ENCODE measurements at regions not wholly inside any gene's neighbourhood (a gene's known extent, or its start where the extent isn't known, plus 50 kb on each side); places are given as distances from the start of the nearest gene placed in this dataset.

GRCh38 chr1:185373813-185374529 is 56.9 kb upstream of the IVNS1ABP start:
- no peaks in the 10 kb centered on the region for H3K36me3 ChIP-seq
- H3K9me3 ChIP-seq: no peaks in the 10 kb centered on the region
- peak overlapping the region in 2 of 12 donors; percentile 5 to 91 for H3K27ac ChIP-seq
- no peak for TF ChIP-seq CTCF (IDR thresholded peaks at IDR 0.05)
- no peak for TF ChIP-seq POLR2A (IDR thresholded peaks at IDR 0.05)
- H3K27me3 ChIP-seq: no peaks in the 10 kb centered on the region
- H3K4me3 ChIP-seq: no peak overlapping the region
- WGBS, 4 donors: 83 to 84% (median 84%) methylated on average over 4 of the region's 4 CpGs
- peak in 1 of 5 donors; percentile 25 for DNase-seq
- ATAC-seq: peak in 3 of 4 donors; percentile 50 to 71 (median 53)
- intact Hi-C loops (cut with DNase I): no loop called here
- peaks cover 0 to 43% (median 0%) of the 10 kb centered on the region in 12 donors for H3K4me1 ChIP-seq

DNA sequence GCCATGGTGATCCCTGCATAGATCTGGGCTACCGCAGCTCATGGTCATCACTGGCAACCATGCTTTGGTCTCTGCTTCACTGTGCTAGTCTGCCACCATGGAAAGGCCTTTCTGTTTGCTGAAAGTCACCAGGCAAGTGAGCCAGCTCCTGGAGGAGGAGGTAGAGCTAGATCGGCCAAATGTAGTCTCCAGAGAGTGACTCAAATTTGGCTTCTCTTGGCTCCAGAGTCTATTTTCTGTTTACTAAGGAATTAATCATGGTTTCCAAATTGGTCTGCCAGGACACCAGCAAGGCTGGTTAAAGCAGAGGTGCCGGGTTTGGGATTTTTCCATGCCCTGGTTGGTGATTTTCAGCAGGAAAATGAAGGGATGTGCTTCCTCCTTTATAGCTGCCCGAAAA is 52.7 kb upstream of the IVNS1ABP start:
- H3K36me3 ChIP-seq: no peaks in the 10 kb centered on the region
- ATAC-seq (no peak), DNase-seq (no peak)
- no peaks in the 10 kb centered on the region for H3K27me3 ChIP-seq
- H3K9me3 ChIP-seq: no peaks in the 10 kb centered on the region
- TF ChIP-seq POLR2A (IDR thresholded peaks at IDR 0.05): no peak
- no peak for TF ChIP-seq CTCF (IDR thresholded peaks at IDR 0.05)
- H3K4me1 ChIP-seq: peaks cover 0 to 21% (median 0%) of the 10 kb centered on the region in 12 donors
- H3K27ac ChIP-seq: no peak overlapping the region
- intact Hi-C loops (cut with DNase I): no loop called here
- H3K4me3 ChIP-seq: no peak overlapping the region
- WGBS, 4 donors: 86 to 91% (median 88%) methylated on average over 4 of the region's 4 CpGs

GRCh38 chr1:185368913-185369491 is 52.0 kb upstream of the IVNS1ABP start:
- Histone ChIP-seq H3K9me3 (no peaks in the 10 kb centered on the region), H3K27ac (no peak overlapping the region), H3K36me3 (no peaks in the 10 kb centered on the region), H3K4me1 (peaks cover 0 to 13% (median 0%) of the 10 kb centered on the region in 12 donors), H3K27me3 (no peaks in the 10 kb centered on the region), H3K4me3 (no peak overlapping the region)
- intact Hi-C loops (cut with DNase I): no loop called here
- WGBS, 4 donors: 82 to 92% (median 87%) methylated on average over 1 of the region's 1 CpG
- DNase-seq: no peak
- TF ChIP-seq CTCF (IDR thresholded peaks at IDR 0.05): no peak
- TF ChIP-seq POLR2A (IDR thresholded peaks at IDR 0.05): no peak
- no peak for ATAC-seq

- H3K36me3 ChIP-seq: no peaks in the 10 kb centered on the region
- H3K27me3 ChIP-seq: no peaks in the 10 kb centered on the region
- peaks cover 0 to under 1% (median 0%) of the 10 kb centered on the region in 12 donors for H3K9me3 ChIP-seq
- DNase-seq (no peak), ATAC-seq (no peak)
- WGBS, 4 donors: 81 to 100% (median 96%) methylated on average over 3 of the region's 3 CpGs
- H3K27ac ChIP-seq: no peak overlapping the region
- TF ChIP-seq POLR2A (IDR thresholded peaks at IDR 0.05): no peak
- TF ChIP-seq CTCF (IDR thresholded peaks at IDR 0.05): no peak
- no peak overlapping the region for H3K4me3 ChIP-seq
- peaks cover 0 to 7% (median 0%) of the 10 kb centered on the region in 12 donors for H3K4me1 ChIP-seq
- intact Hi-C loops (cut with DNase I): no loop called here
These were observed 51.3 kb upstream of the IVNS1ABP start for GRCh38 chr1:185368313-185368855.
